Body of pancreas (tissue), 4 donors: ENCODE measurements at regions not wholly inside any gene's neighbourhood (a gene's known extent, or its start where the extent isn't known, plus 50 kb on each side); places are given as distances from the start of the nearest gene placed in this dataset.

ENCODE experiments used
- POLR2A ChIP-seq, 3 donors: fragments of 450-650 bp; IDR thresholded peaks; one replicate each; pipeline ENCODE4 v1.6.1; 2016; ENCODE audit warnings: antibody characterized with exemption in 3 of 3, mild to moderate bottlenecking in 2 of 3
- TF ChIP-seq, protein P1 (sequence below), 7 experiments: fragments of 450-650 bp in 4 of 7; fragments of 200-600 bp in 3 of 7; sonication (generic) in 3 of 7; IDR thresholded peaks; one replicate each; pipeline ENCODE4 v1.5.1; 2016 to 2019; ENCODE audit warnings: antibody characterized with exemption in 7 of 7

DNA sequence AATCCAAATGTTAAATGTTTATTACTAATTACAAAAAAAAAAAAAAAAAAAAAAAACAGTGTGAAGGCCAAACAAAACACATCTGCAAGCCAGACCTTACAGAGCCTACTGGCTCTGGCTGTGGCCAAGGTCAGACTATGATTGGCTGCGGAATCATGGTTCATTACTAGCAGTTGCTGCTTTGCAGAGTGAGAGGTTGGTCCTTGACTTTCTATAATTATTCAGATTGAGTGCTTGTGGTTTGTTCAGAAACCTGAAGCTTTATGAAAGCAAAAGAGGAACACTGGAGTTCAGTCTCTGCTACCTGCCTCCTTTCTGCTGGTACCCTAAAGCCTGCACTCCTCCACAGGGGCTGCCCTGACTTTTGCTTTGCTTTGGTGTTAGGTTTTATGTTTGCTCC lies 550.9 kb downstream of the BCL11B start:
- TF ChIP-seq, protein P1, sequence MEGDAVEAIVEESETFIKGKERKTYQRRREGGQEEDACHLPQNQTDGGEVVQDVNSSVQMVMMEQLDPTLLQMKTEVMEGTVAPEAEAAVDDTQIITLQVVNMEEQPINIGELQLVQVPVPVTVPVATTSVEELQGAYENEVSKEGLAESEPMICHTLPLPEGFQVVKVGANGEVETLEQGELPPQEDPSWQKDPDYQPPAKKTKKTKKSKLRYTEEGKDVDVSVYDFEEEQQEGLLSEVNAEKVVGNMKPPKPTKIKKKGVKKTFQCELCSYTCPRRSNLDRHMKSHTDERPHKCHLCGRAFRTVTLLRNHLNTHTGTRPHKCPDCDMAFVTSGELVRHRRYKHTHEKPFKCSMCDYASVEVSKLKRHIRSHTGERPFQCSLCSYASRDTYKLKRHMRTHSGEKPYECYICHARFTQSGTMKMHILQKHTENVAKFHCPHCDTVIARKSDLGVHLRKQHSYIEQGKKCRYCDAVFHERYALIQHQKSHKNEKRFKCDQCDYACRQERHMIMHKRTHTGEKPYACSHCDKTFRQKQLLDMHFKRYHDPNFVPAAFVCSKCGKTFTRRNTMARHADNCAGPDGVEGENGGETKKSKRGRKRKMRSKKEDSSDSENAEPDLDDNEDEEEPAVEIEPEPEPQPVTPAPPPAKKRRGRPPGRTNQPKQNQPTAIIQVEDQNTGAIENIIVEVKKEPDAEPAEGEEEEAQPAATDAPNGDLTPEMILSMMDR (IDR thresholded peaks at IDR 0.05) = no peak
- TF ChIP-seq POLR2A (IDR thresholded peaks at IDR 0.05) = no peak
